ENCODE measurements at regions not wholly inside any gene's neighbourhood (a gene's known extent, or its start where the extent isn't known, plus 50 kb on each side); places are given as distances from the start of the nearest gene placed in this dataset.

DNA sequence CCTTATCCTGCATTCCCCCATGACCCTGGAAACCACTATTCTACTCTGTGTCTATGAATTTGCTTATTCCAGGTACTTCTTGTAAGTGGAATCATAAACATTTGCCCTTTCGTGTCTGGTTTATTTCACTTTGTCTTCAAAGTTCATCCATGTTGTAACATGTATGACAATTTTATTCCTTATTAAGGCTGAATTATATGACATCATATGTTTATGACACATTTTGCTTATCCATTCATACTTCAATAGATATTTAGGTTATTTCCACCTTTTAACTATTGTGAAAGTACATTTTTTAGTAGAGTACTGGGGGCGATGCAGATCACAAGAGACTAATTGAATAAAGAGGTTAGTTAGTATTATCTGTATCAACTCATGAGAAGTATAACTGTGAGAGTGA is 591.6 kb downstream of the UTRN start:
- no peak for ATAC-seq
- H3K27ac ChIP-seq (ENCODE audit: low read depth), result no peak overlapping the region

More for the DNA sequence above, 591.6 kb downstream of the UTRN start:
- Mint-ChIP-seq H3K27ac (no peak overlapping the region), H3K4me1 (peaks cover 8% of the 10 kb centered on the region; the same call in 2 of the 3 replicates), H3K4me3 (no peak overlapping the region), H3K27me3 (ENCODE audit: insufficient read depth, low read depth, poor library complexity) (no peaks in the 10 kb centered on the region), H3K9me3 (peaks cover 14% of the 10 kb centered on the region; the same call in 2 of the 3 replicates), H3K36me3 (ENCODE audit: low read depth) (peaks cover 16% of the 10 kb centered on the region)
- Histone ChIP-seq H4K20me1 (replicated peaks; ENCODE audit: insufficient read depth) (no peaks in the 10 kb centered on the region), H3K9me2 (ENCODE audit: insufficient read depth) (0 out of 2 replicates have a peak, but pooled peaks cover 6% of the 10 kb centered on the region), H3K27me3 (ENCODE audit: insufficient read depth) (no peaks in the 10 kb centered on the region), H3K36me3 (ENCODE audit: insufficient read depth) (no peaks in the 10 kb centered on the region; the same call in 1 of the 2 replicates), H3K4me3 (no peak overlapping the region), H3K4me2 (no peak overlapping the region), H3K79me2 (replicated peaks; ENCODE audit: insufficient read depth) (no peaks in the 10 kb centered on the region), H2AFZ (no peak overlapping the region), H3F3A (replicated peaks; ENCODE audit: low read depth) (no peaks in the 10 kb centered on the region), H3K4me1 (ENCODE audit: insufficient read depth) (peaks cover 7% of the 10 kb centered on the region; the same call in 1 of the 2 replicates)
- no peak for DNase-seq (ENCODE audit: low spot score)
- TF ChIP-seq STAT1 (IDR thresholded peaks at IDR 0.05; ENCODE audit: unreplicated experiment), result no peak
- no peak for TF ChIP-seq ZNF114 (CRISPR knock-in tag; IDR thresholded peaks at IDR 0.05)
- TF ChIP-seq, protein P1, sequence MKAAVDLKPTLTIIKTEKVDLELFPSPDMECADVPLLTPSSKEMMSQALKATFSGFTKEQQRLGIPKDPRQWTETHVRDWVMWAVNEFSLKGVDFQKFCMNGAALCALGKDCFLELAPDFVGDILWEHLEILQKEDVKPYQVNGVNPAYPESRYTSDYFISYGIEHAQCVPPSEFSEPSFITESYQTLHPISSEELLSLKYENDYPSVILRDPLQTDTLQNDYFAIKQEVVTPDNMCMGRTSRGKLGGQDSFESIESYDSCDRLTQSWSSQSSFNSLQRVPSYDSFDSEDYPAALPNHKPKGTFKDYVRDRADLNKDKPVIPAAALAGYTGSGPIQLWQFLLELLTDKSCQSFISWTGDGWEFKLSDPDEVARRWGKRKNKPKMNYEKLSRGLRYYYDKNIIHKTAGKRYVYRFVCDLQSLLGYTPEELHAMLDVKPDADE (IDR thresholded peaks at IDR 0.05), result no peak
- TF ChIP-seq EZH2phosphoT487 (IDR thresholded peaks at IDR 0.05; ENCODE audit: unreplicated experiment), result no peak
- no peak for TF ChIP-seq JUNB (IDR thresholded peaks at IDR 0.05; ENCODE audit: unreplicated experiment)
- no peak for TF ChIP-seq POLR2AphosphoS5 (IDR thresholded peaks at IDR 0.05; ENCODE audit: low read depth)
- TF ChIP-seq NANOG (IDR thresholded peaks at IDR 0.05; ENCODE audit: borderline replicate concordance), result no peak
- TF ChIP-seq ZNF462 (CRISPR knock-in tag; IDR thresholded peaks at IDR 0.05), result no peak
- no peak for TF ChIP-seq ZNF331 (CRISPR knock-in tag; IDR thresholded peaks at IDR 0.05; ENCODE audit: low read depth)
- no peak for TF ChIP-seq REST (IDR thresholded peaks at IDR 0.05; ENCODE audit: unreplicated experiment)
- no peak for TF ChIP-seq EZH2 (IDR thresholded peaks at IDR 0.05; ENCODE audit: low read depth, unreplicated experiment)
- TF ChIP-seq CREB1 (CRISPR knock-in tag; IDR thresholded peaks at IDR 0.05; ENCODE audit: low read depth), result no peak
- TF ChIP-seq, protein P2, sequence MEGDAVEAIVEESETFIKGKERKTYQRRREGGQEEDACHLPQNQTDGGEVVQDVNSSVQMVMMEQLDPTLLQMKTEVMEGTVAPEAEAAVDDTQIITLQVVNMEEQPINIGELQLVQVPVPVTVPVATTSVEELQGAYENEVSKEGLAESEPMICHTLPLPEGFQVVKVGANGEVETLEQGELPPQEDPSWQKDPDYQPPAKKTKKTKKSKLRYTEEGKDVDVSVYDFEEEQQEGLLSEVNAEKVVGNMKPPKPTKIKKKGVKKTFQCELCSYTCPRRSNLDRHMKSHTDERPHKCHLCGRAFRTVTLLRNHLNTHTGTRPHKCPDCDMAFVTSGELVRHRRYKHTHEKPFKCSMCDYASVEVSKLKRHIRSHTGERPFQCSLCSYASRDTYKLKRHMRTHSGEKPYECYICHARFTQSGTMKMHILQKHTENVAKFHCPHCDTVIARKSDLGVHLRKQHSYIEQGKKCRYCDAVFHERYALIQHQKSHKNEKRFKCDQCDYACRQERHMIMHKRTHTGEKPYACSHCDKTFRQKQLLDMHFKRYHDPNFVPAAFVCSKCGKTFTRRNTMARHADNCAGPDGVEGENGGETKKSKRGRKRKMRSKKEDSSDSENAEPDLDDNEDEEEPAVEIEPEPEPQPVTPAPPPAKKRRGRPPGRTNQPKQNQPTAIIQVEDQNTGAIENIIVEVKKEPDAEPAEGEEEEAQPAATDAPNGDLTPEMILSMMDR (conservative IDR thresholded peaks at IDR 0.05; ENCODE audit: low read depth in 2 of 2), result no peak

Measured in GM23338 (cell line).